Endothelial cell of umbilical vein (primary cell): ENCODE measurements at regions not wholly inside any gene's neighbourhood (a gene's known extent, or its start where the extent isn't known, plus 50 kb on each side); places are given as distances from the start of the nearest gene placed in this dataset.

ENCODE experiments used
- FOS ChIP-seq: IDR thresholded peaks from 2 replicates; pipeline ENCODE4 v1.6.1; 2011; ENCODE audit warnings: mild to moderate bottlenecking, low read length, moderate library complexity, borderline replicate concordance; ENCODE audit not compliant: insufficient read depth
- POLR2A ChIP-seq: IDR thresholded peaks from 2 replicates; pipeline ENCODE4 v1.6.1; 2012; ENCODE audit warnings: low read depth, mild to moderate bottlenecking, control low read depth, low read length
- POLR2AphosphoS5 ChIP-seq: IDR thresholded peaks from 2 replicates; pipeline ENCODE4 v1.6.1; 2012; ENCODE audit warnings: low read depth, mild to moderate bottlenecking, control low read depth, low read length, moderate library complexity; ENCODE audit not compliant: insufficient read depth
- TF ChIP-seq, protein P1 (sequence below), 2 donors: IDR thresholded peaks; 1 replicate in 1 of 2; 2 replicates in 1 of 2; pipeline ENCODE4 v1.5.1; 2011; ENCODE audit warnings: low read length in 2 of 2, mild to moderate bottlenecking in 2 of 2, moderate library complexity in 2 of 2, control low read depth in 1 of 2, inconsistent platforms in 1 of 2, low read depth in 1 of 2; ENCODE audit not compliant: insufficient read depth in 1 of 2; ENCODE audit errors: extremely low read depth in 1 of 2
- TF ChIP-seq, protein P2 (sequence below): IDR thresholded peaks from 2 replicates; pipeline ENCODE4 v1.6.1; 2011; ENCODE audit not compliant: insufficient read depth, insufficient read length

DNA sequence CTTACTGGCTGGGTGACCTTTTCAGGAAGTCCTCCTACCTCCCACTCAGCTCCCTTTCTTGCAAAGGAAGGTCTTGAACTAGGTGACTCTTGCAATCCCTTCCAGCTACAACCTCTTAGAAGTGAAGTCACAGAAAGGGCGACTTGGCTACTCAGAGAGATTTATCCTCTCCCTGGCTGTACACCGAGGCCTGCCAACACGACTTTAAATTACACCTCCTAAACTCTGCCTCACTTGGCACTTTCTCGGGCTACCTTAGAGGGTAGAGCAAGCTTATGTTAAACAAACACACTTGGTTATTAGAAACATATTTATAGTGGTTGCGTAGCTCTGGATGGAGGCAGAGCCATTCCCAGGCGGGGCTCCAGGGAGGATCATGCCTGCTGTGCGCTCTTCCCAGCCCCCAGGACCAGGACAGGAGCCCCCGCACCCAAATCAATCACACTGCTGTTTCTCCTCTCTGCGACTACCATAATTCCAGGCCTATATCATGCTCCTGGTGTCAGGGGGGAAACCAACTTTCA, 358.4 kb downstream of the BUD13 start:
- TF ChIP-seq, protein P1, sequence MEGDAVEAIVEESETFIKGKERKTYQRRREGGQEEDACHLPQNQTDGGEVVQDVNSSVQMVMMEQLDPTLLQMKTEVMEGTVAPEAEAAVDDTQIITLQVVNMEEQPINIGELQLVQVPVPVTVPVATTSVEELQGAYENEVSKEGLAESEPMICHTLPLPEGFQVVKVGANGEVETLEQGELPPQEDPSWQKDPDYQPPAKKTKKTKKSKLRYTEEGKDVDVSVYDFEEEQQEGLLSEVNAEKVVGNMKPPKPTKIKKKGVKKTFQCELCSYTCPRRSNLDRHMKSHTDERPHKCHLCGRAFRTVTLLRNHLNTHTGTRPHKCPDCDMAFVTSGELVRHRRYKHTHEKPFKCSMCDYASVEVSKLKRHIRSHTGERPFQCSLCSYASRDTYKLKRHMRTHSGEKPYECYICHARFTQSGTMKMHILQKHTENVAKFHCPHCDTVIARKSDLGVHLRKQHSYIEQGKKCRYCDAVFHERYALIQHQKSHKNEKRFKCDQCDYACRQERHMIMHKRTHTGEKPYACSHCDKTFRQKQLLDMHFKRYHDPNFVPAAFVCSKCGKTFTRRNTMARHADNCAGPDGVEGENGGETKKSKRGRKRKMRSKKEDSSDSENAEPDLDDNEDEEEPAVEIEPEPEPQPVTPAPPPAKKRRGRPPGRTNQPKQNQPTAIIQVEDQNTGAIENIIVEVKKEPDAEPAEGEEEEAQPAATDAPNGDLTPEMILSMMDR (IDR thresholded peaks at IDR 0.05; ENCODE audit: extremely low read depth in 1 of 2, insufficient read depth in 1 of 2, low read depth in 1 of 2, low read length in 2 of 2): no peak
- TF ChIP-seq POLR2AphosphoS5: no peak
- TF ChIP-seq, protein P2, sequence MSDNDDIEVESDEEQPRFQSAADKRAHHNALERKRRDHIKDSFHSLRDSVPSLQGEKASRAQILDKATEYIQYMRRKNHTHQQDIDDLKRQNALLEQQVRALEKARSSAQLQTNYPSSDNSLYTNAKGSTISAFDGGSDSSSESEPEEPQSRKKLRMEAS: no peak
- TF ChIP-seq FOS: no peak
- no peak for TF ChIP-seq POLR2A
